CD14-positive monocyte (primary cell): ENCODE measurements at regions not wholly inside any gene's neighbourhood (a gene's known extent, or its start where the extent isn't known, plus 50 kb on each side); places are given as distances from the start of the nearest gene placed in this dataset.

ENCODE experiments used
- DNase-seq, 3 donors: peaks; one replicate each; pipeline ENCODE4 v3.0.0-alpha.2; 2011 to 2022
- H2AFZ ChIP-seq: 2 replicates; pipeline ENCODE4 v1.6.0; 2012; ENCODE audit warnings: mild to moderate bottlenecking, low read depth, low read length, inconsistent platforms; ENCODE audit not compliant: insufficient read depth, poor library complexity, severe bottlenecking
- H3K27ac ChIP-seq, 2 donors: 1 replicate in 1 of 2; 2 replicates in 1 of 2; pipeline ENCODE4 v1.5.1; 2012 to 2013; ENCODE audit warnings: low read length in 2 of 2, control low read depth in 1 of 2, inconsistent platforms in 1 of 2, low read depth in 1 of 2, mild to moderate bottlenecking in 1 of 2
- H3K27me3 ChIP-seq, 2 donors: one replicate each; pipeline versions ENCODE4 v1.6.0 to v1.6.1; 2011 to 2013; ENCODE audit warnings: low read length in 2 of 2; ENCODE audit not compliant: control insufficient read depth in 2 of 2, insufficient read depth in 2 of 2
- H3K36me3 ChIP-seq, 2 donors: replicated peaks in 1 of 2; 1 replicate in 1 of 2; 2 replicates in 1 of 2; pipeline versions ENCODE4 v1.5.1 to v1.6.1; 2012 to 2013; ENCODE audit warnings: low read length in 2 of 2, control low read depth in 1 of 2, inconsistent platforms in 1 of 2, mild to moderate bottlenecking in 1 of 2; ENCODE audit not compliant: insufficient read depth in 2 of 2, control insufficient read depth in 1 of 2
- H3K4me1 ChIP-seq, 2 donors: 1 replicate in 1 of 2; 2 replicates in 1 of 2; pipeline versions ENCODE4 v1.5.1 to v1.6.1; 2012 to 2013; ENCODE audit warnings: low read length in 2 of 2, control low read depth in 1 of 2, inconsistent platforms in 1 of 2, mild to moderate bottlenecking in 1 of 2, moderate library complexity in 1 of 2; ENCODE audit not compliant: insufficient read depth in 2 of 2, control insufficient read depth in 1 of 2
- H3K4me2 ChIP-seq: replicated peaks from 2 replicates; pipeline ENCODE3; 2012; ENCODE audit warnings: low read length, moderate library complexity, mild to moderate bottlenecking; ENCODE audit not compliant: poor library complexity, severe bottlenecking; ENCODE audit errors: extremely low read depth
- H3K4me3 ChIP-seq, 3 experiments: fragments of 200-600 bp in 1 of 3; sonication (generic) in 1 of 3; replicated peaks in 1 of 3; 1 replicate in 2 of 3; 2 replicates in 1 of 3; pipeline ENCODE4 v1.5.1; 2011 to 2013; ENCODE audit warnings: low read length in 3 of 3, mild to moderate bottlenecking in 3 of 3, control low read depth in 2 of 3, low read depth in 2 of 3, inconsistent platforms in 1 of 3, moderate library complexity in 1 of 3
- H3K79me2 ChIP-seq: 2 replicates; pipeline ENCODE4 v1.6.0; 2012; ENCODE audit warnings: mild to moderate bottlenecking, control low read depth, inconsistent platforms, low read length, moderate library complexity; ENCODE audit not compliant: insufficient read depth
- H3K9ac ChIP-seq: 2 replicates; pipeline ENCODE4 v1.6.0; 2017; ENCODE audit warnings: low read length, mild to moderate bottlenecking; ENCODE audit not compliant: insufficient read depth, poor library complexity, severe bottlenecking
- H3K9me3 ChIP-seq, 2 donors: replicated peaks in 1 of 2; 1 replicate in 1 of 2; 2 replicates in 1 of 2; pipeline versions ENCODE4 v1.5.1 to v1.6.1; 2012 to 2013; ENCODE audit warnings: low read length in 2 of 2, control low read depth in 1 of 2; ENCODE audit not compliant: control insufficient read depth in 1 of 2, insufficient read depth in 1 of 2
- H4K20me1 ChIP-seq: 2 replicates; pipeline ENCODE4 v1.6.0; 2012; ENCODE audit warnings: mild to moderate bottlenecking, low read length, control low read depth, moderate library complexity; ENCODE audit not compliant: insufficient read depth
- H3K27ac Mint-ChIP-seq, 7 donors: one replicate each; pipeline ENCODE4 v1.8.0; 2020; ENCODE audit warnings: mild to moderate bottlenecking in 7 of 7, mixed read lengths in 7 of 7, moderate library complexity in 6 of 7, inconsistent platforms in 2 of 7
- H3K27me3 Mint-ChIP-seq, 3 donors: one replicate each; pipeline ENCODE4 v1.8.0; 2021 to 2022; ENCODE audit warnings: low read depth in 3 of 3, mild to moderate bottlenecking in 3 of 3, mixed read lengths in 3 of 3, moderate library complexity in 3 of 3, inconsistent platforms in 1 of 3
- H3K36me3 Mint-ChIP-seq, 2 donors: one replicate each; pipeline ENCODE4 v1.8.0; 2020; ENCODE audit warnings: mixed read lengths in 2 of 2, inconsistent platforms in 1 of 2, mild to moderate bottlenecking in 1 of 2
- H3K4me1 Mint-ChIP-seq: one replicate; pipeline ENCODE4 v1.8.0; 2020; ENCODE audit warnings: mild to moderate bottlenecking, mixed read lengths
- H3K4me3 Mint-ChIP-seq, 2 donors: one replicate each; pipeline ENCODE4 v1.8.0; 2020; ENCODE audit warnings: mild to moderate bottlenecking in 2 of 2, mixed read lengths in 2 of 2, moderate library complexity in 1 of 2
- H3K9me3 Mint-ChIP-seq, 7 donors: one replicate each; pipeline ENCODE4 v1.8.0; 2020 to 2022; ENCODE audit warnings: mixed read lengths in 7 of 7, mild to moderate bottlenecking in 6 of 7, moderate library complexity in 6 of 7, inconsistent platforms in 2 of 7
- WGBS: methylation state at CpG from one replicate; pipeline ENCODE4 v1.1.5; 2013; ENCODE audit warnings: missing lambda C conversion rate; ENCODE audit not compliant: insufficient coverage; 5-methylcytosine and 5-hydroxymethylcytosine counted together
- intact Hi-C, 2 donors: fragments of 100-400 bp; cut with micrococcal nuclease; formaldehyde crosslinking; loops; one replicate each; pipeline versions ENCODE4 v1.15.0 to v1.15.1; 2023
- TF ChIP-seq, protein P1 (sequence below): fragments of 200-600 bp; IDR thresholded peaks from one replicate; pipeline ENCODE4 v1.8.0; 2022; ENCODE audit warnings: antibody characterized with exemption, mild to moderate bottlenecking

DNA sequence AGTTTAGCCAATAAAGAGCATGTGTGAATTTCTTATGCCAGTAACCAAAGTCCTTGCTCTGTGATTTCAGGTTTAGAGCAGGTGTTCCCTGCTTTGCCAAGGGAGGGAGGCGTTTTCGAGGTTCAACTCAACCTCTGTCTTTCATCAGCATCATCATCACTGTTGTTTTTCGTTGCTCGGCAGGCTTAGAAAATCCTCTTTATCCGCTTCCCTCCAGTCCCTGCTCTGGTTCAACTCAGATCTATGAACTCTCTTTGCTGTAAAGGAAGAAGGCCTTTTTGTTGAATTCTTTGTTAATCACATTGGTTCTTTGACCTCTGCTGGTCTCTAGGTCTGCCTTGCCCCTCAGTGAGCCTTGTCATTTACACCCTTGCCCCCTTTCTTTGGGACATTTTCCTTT is 243.9 kb upstream of the RBFOX1 start:
- H2AFZ ChIP-seq = no peak overlapping the region
- WGBS = no CpG with 5 or more reads among the region's 5 CpGs
- Mint-ChIP-seq H3K4me3 (no peak overlapping the region), H3K9me3 (peaks cover 0 to 1% (median 0%) of the 10 kb centered on the region in 7 donors), H3K36me3 (no peaks in the 10 kb centered on the region), H3K27ac (no peak overlapping the region), H3K27me3 (peaks cover 7 to 14% (median 8%) of the 10 kb centered on the region in 3 donors), H3K4me1 (no peaks in the 10 kb centered on the region)
- intact Hi-C loops = no loop called here
- H3K4me1 ChIP-seq = no peaks in the 10 kb centered on the region
- H3K9ac ChIP-seq = no peak overlapping the region
- H3K9me3 ChIP-seq = no peaks in the 10 kb centered on the region
- DNase-seq = no peak
- H3K27ac ChIP-seq = no peak overlapping the region
- no peak overlapping the region for H3K4me2 ChIP-seq
- no peaks in the 10 kb centered on the region for H3K36me3 ChIP-seq
- H3K79me2 ChIP-seq = no peaks in the 10 kb centered on the region
- no peak overlapping the region for H3K4me3 ChIP-seq
- TF ChIP-seq, protein P1, sequence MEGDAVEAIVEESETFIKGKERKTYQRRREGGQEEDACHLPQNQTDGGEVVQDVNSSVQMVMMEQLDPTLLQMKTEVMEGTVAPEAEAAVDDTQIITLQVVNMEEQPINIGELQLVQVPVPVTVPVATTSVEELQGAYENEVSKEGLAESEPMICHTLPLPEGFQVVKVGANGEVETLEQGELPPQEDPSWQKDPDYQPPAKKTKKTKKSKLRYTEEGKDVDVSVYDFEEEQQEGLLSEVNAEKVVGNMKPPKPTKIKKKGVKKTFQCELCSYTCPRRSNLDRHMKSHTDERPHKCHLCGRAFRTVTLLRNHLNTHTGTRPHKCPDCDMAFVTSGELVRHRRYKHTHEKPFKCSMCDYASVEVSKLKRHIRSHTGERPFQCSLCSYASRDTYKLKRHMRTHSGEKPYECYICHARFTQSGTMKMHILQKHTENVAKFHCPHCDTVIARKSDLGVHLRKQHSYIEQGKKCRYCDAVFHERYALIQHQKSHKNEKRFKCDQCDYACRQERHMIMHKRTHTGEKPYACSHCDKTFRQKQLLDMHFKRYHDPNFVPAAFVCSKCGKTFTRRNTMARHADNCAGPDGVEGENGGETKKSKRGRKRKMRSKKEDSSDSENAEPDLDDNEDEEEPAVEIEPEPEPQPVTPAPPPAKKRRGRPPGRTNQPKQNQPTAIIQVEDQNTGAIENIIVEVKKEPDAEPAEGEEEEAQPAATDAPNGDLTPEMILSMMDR = no peak
- no peaks in the 10 kb centered on the region for H4K20me1 ChIP-seq
- peaks cover 0 to 7% of the 10 kb centered on the region in 2 donors for H3K27me3 ChIP-seq

- Histone ChIP-seq H3K36me3 (no peaks in the 10 kb centered on the region), H3K4me2 (no peak overlapping the region), H3K79me2 (no peaks in the 10 kb centered on the region), H3K4me1 (no peaks in the 10 kb centered on the region), H3K9ac (no peak overlapping the region), H3K4me3 (no peak overlapping the region), H2AFZ (no peak overlapping the region), H3K9me3 (no peaks in the 10 kb centered on the region), H4K20me1 (no peaks in the 10 kb centered on the region), H3K27ac (no peak overlapping the region), H3K27me3 (peaks cover 0 to 7% of the 10 kb centered on the region in 2 donors)
- intact Hi-C loops = no loop called here
- H3K9me3 Mint-ChIP-seq = no peaks in the 10 kb centered on the region
- H3K27me3 Mint-ChIP-seq = peaks cover 7 to 14% (median 8%) of the 10 kb centered on the region in 3 donors
- no peak for DNase-seq
- WGBS = 19% methylated on average over 16 of the region's 21 CpGs
- TF ChIP-seq, protein P1 = no peak
- no peaks in the 10 kb centered on the region for H3K36me3 Mint-ChIP-seq
- H3K27ac Mint-ChIP-seq = no peak overlapping the region
- no peak overlapping the region for H3K4me3 Mint-ChIP-seq
- no peaks in the 10 kb centered on the region for H3K4me1 Mint-ChIP-seq
Measured at GRCh38 chr16:7086822-7087616, 245.6 kb upstream of the RBFOX1 start.
